Kidney (tissue), 13 donors: ENCODE measurements at regions not wholly inside any gene's neighbourhood (a gene's known extent, or its start where the extent isn't known, plus 50 kb on each side); places are given as distances from the start of the nearest gene placed in this dataset.

Source experiments
- DNase-seq, 5 donors: peaks; one replicate each; pipeline ENCODE4 v3.0.0-alpha.2; 2013 to 2020
- FAIRE-seq: peaks from 2 replicates; lab custom pipeline; 2012; peaks lifted over from hg19 to GRCh38; lab: Jason Lieb, UNC
- H3K27ac ChIP-seq, 2 donors: one replicate each; pipeline ENCODE4 v1.7.0; 2013; ENCODE audit warnings: low read depth in 2 of 2, low read length in 2 of 2, inconsistent platforms in 1 of 2
- H3K27me3 ChIP-seq: one replicate; pipeline ENCODE4 v1.7.1; 2013; ENCODE audit warnings: low read length, inconsistent platforms; ENCODE audit not compliant: control insufficient read depth, insufficient read depth
- H3K36me3 ChIP-seq, 3 donors: one replicate each; pipeline versions ENCODE4 v1.7.0 to v1.7.1; 2013; ENCODE audit warnings: low read length in 3 of 3, control low read depth in 1 of 3, inconsistent platforms in 1 of 3; ENCODE audit not compliant: insufficient read depth in 3 of 3, control insufficient read depth in 2 of 3
- H3K4me1 ChIP-seq, 3 donors: one replicate each; pipeline versions ENCODE4 v1.7.0 to v1.7.1; 2013; ENCODE audit warnings: low read length in 3 of 3, inconsistent platforms in 1 of 3, low read depth in 1 of 3; ENCODE audit not compliant: control insufficient read depth in 2 of 3, insufficient read depth in 2 of 3
- H3K4me3 ChIP-seq, 3 donors: one replicate each; pipeline versions ENCODE4 v1.7.0 to v1.8.1; 2013; ENCODE audit warnings: low read length in 3 of 3, control low read depth in 1 of 3, inconsistent platforms in 1 of 3
- H3K9ac ChIP-seq, 3 donors: one replicate each; pipeline versions ENCODE4 v1.7.0 to v1.7.1; 2013; ENCODE audit warnings: low read length in 3 of 3, control low read depth in 1 of 3, inconsistent platforms in 1 of 3
- H3K9me3 ChIP-seq, 3 donors: one replicate each; pipeline versions ENCODE4 v1.7.0 to v1.7.1; 2013; ENCODE audit warnings: low read length in 3 of 3, control low read depth in 1 of 3, inconsistent platforms in 1 of 3; ENCODE audit not compliant: control insufficient read depth in 2 of 3, insufficient read depth in 1 of 3
- CTCF ChIP-seq: IDR thresholded peaks from 3 replicates; pipeline ENCODE4 v1.5.1; 2012; ENCODE audit warnings: mild to moderate bottlenecking, moderate library complexity, borderline replicate concordance; ENCODE audit not compliant: insufficient read depth; ENCODE audit errors: extremely low read depth
- intact Hi-C: fragments of 100-400 bp; cut with DNase I; formaldehyde crosslinking; loops from one replicate; pipeline ENCODE4 v1.11.1; 2022
- donor health status: control.
- donor health status: control.
- donor health status: control.
- donor health status: control.
- donor health status: control.
- donor health status: DM: yes; HTN: yes; CAD: no.
- donor health status: Normal renal cell carcinoma (clear cell type).

- Histone ChIP-seq H3K9me3 (no peaks in the 10 kb centered on the region), H3K27me3 (peaks cover 2% of the 10 kb centered on the region), H3K36me3 (no peaks in the 10 kb centered on the region), H3K4me3 (no peak overlapping the region), H3K9ac (no peak overlapping the region), H3K27ac (no peak overlapping the region), H3K4me1 (peaks cover 0 to 6% (median 0%) of the 10 kb centered on the region in 3 donors)
- no peak for TF ChIP-seq CTCF
- DNase-seq (no peak), FAIRE-seq (no peak)
- intact Hi-C loops = no loop called here
These were observed 131.4 kb upstream of the GSE1 start for GRCh38 chr16:85481738-85482137.

DNA sequence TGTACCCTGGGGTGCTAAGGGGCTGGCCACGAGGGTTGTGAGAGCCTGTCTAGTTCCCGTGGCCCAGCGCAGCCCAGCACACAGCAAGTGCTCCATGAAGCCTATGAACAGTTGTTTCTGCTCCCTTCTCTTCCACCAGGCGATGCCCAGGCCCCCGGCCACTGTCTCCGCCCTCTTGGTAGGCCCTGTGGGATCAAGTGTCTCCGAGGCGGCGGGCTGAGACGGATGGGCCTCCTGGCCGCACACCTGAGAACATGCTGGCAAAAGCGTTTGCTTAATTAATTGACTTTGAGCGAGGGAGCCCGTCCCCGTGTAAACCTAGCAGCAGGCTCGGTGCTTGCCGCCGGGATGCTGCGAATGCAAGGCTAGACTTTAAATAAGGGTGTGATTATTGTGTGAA is 129.7 kb upstream of the GSE1 start:
- Histone ChIP-seq H3K4me3 (no peak overlapping the region), H3K9me3 (no peaks in the 10 kb centered on the region), H3K4me1 (peaks cover 0 to 10% (median 6%) of the 10 kb centered on the region in 3 donors), H3K9ac (no peak overlapping the region), H3K27me3 (peaks cover 2% of the 10 kb centered on the region), H3K27ac (no peak overlapping the region), H3K36me3 (no peaks in the 10 kb centered on the region)
- intact Hi-C loops = no loop called here
- FAIRE-seq = no peak
- DNase-seq = peak in 4 of 5 donors; percentile 90 to 92 (median 90)
- TF ChIP-seq CTCF = no peak

- Histone ChIP-seq H3K36me3 (no peaks in the 10 kb centered on the region), H3K27ac (no peak overlapping the region), H3K9me3 (no peaks in the 10 kb centered on the region), H3K9ac (no peak overlapping the region), H3K4me3 (no peak overlapping the region), H3K4me1 (peaks cover 0 to 11% (median 7%) of the 10 kb centered on the region in 3 donors), H3K27me3 (peaks cover 2% of the 10 kb centered on the region)
- intact Hi-C loops = no loop called here
- no peak for TF ChIP-seq CTCF
- DNase-seq = no peak
- FAIRE-seq = no peak
These were observed 128.5 kb upstream of the GSE1 start for GRCh38 chr16:85484347-85485300.
